Erythroblast (primary cell): ENCODE measurements at regions not wholly inside any gene's neighbourhood (a gene's known extent, or its start where the extent isn't known, plus 50 kb on each side); places are given as distances from the start of the nearest gene placed in this dataset.
A peak's percentile ranks its signal among the peaks of the same experiment; 100 is the strongest.

ENCODE experiments used
- DNase-seq, 2 experiments: peaks; one replicate each; lab custom pipeline; 2025; lab: John Stamatoyannopoulos, UW
- GATA1 ChIP-seq: IDR thresholded peaks from 2 replicates; pipeline ENCODE4 v1.6.1; 2011; ENCODE audit warnings: low read depth, mild to moderate bottlenecking, control low read depth, low read length, moderate library complexity
- POLR2A ChIP-seq: IDR thresholded peaks from 2 replicates; pipeline ENCODE4 v1.6.1; 2011; ENCODE audit warnings: mild to moderate bottlenecking, low read length

GRCh38 chr15:99504823-99505551 is 60.8 kb upstream of the MEF2A start:
- TF ChIP-seq POLR2A (no peak), GATA1 (no peak)
- DNase-seq = no peak

- no peak for DNase-seq
- no peak for TF ChIP-seq POLR2A
- no peak for TF ChIP-seq GATA1
These were observed 59.4 kb upstream of the MEF2A start for GRCh38 chr15:99506399-99506798.

- TF ChIP-seq GATA1 (no peak), POLR2A (no peak)
- no peak for DNase-seq
These were observed 58.7 kb upstream of the MEF2A start for GRCh38 chr15:99507016-99507503.

GRCh38 chr15:99507504-99508310 is 58.1 kb upstream of the MEF2A start:
- peak; percentile 14 to 15 for DNase-seq
- no peak for TF ChIP-seq POLR2A
- TF ChIP-seq GATA1 = no peak

- no peak for TF ChIP-seq GATA1
- TF ChIP-seq POLR2A = no peak
- no peak for DNase-seq
These were observed 57.5 kb upstream of the MEF2A start for GRCh38 chr15:99508311-99508645.

GRCh38 chr15:99508852-99509251 is 56.9 kb upstream of the MEF2A start:
- TF ChIP-seq POLR2A (no peak), GATA1 (no peak)
- DNase-seq = no peak

- no peak for DNase-seq
- TF ChIP-seq POLR2A (no peak), GATA1 (no peak)
These were observed 55.9 kb upstream of the MEF2A start for GRCh38 chr15:99509686-99510461.

GRCh38 chr15:99511531-99511865 is 54.3 kb upstream of the MEF2A start:
- no peak for DNase-seq
- TF ChIP-seq GATA1 (no peak), POLR2A (no peak)

- DNase-seq = no peak
- no peak for TF ChIP-seq GATA1
- no peak for TF ChIP-seq POLR2A
These were observed 53.7 kb upstream of the MEF2A start for GRCh38 chr15:99511866-99512661.

- TF ChIP-seq POLR2A = no peak
- no peak for TF ChIP-seq GATA1
- DNase-seq = no peak
These were observed 51.5 kb upstream of the MEF2A start for GRCh38 chr15:99514306-99514705.
